AG04449 (cell line): ENCODE measurements at regions not wholly inside any gene's neighbourhood (a gene's known extent, or its start where the extent isn't known, plus 50 kb on each side); places are given as distances from the start of the nearest gene placed in this dataset.

Experiments
- CTCF ChIA-PET: fragments of 350-600 bp; formaldehyde crosslinking; extraction: SDS; loops from one replicate; lab custom pipeline; 2021; ENCODE audit warnings: antibody characterized with exemption; lab: Yijun Ruan, JAX
- POLR2A ChIA-PET: fragments of 400-600, 350-600 bp; formaldehyde crosslinking; extraction: SDS; loops from one replicate; lab custom pipeline; 2020; ENCODE audit warnings: antibody characterized with exemption, inconsistent platforms; lab: Yijun Ruan, JAX
- DNase-seq: peaks from one replicate; pipeline ENCODE4 v3.0.0-alpha.2; 2010; ENCODE audit warnings: low read depth, low spot score
- H3K4me3 ChIP-seq: 2 replicates; pipeline ENCODE4 v1.5.1; 2011; ENCODE audit warnings: low read depth, mild to moderate bottlenecking, control low read depth, low read length
- CTCF ChIP-seq: IDR thresholded peaks from one replicate; pipeline ENCODE4 v1.5.1; 2011; ENCODE audit warnings: mild to moderate bottlenecking, moderate library complexity, low read length, control low read depth, inconsistent platforms; ENCODE audit not compliant: insufficient read depth; ENCODE audit errors: missing control alignments

DNA sequence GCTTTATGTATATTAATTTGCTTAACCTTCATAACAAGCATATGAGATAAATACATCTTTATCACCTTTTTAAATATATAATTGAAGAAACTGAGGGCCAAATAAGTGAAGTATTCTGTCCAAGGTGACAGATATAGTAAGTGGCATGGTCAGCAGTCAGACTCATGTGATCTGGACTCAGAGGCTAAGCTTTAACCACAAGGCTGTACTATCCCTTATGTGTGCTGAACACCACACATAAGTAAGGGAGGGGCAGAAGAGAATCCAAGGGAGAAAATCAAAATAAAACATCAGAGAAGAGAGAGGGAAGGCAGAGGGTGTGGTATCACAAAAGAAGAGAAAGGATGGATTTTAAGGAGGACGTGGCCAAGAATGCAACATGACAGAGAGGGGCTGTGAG, 348.4 kb downstream of the EFNB2 start:
- no peak for DNase-seq
- POLR2A ChIA-PET: interaction anchor here (0.6 kb wide), 1 partner anchor 267 kb away, joined by 3 read pairs; no protein-coding TSS in a partner anchor
- H3K4me3 ChIP-seq: no peak overlapping the region
- no peak for TF ChIP-seq CTCF
- CTCF ChIA-PET: no interaction called here

DNA sequence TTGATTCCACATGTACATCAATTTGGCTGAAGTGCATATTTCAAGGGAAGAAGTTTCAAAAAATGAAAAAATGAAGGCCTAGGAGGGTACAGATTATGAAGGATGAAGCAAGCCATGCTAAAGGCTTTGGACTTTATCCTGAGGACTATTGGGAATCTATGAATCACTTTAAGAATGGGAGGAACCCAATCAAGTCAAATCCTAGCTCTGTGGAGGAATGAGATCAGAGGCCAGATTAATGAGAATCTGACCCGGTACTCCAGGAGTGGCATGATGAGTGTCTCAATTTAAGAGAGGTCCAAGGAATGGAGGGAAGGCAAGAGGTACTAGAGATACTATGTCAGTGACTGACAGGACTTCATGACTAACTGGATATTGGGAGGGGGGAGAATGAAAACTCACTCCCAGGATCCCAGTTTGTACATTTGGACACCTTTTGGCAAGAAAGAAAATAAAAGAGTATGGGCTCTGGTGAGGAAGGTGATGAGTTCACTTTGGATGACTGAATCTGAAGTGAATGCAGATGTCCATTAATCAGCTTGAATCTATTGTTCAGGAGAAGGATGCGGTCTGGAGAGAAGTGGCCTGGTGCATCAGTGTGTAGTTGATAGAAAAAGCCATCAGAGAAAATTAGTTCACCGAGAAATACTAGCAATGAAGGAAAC, 349.0 kb downstream of the EFNB2 start:
- no peak for DNase-seq
- CTCF ChIA-PET: no interaction called here
- POLR2A ChIA-PET: interaction anchor here (0.6 kb wide), 1 partner anchor 267 kb away, joined by 3 read pairs; no protein-coding TSS in a partner anchor
- no peak overlapping the region for H3K4me3 ChIP-seq
- no peak for TF ChIP-seq CTCF

DNA sequence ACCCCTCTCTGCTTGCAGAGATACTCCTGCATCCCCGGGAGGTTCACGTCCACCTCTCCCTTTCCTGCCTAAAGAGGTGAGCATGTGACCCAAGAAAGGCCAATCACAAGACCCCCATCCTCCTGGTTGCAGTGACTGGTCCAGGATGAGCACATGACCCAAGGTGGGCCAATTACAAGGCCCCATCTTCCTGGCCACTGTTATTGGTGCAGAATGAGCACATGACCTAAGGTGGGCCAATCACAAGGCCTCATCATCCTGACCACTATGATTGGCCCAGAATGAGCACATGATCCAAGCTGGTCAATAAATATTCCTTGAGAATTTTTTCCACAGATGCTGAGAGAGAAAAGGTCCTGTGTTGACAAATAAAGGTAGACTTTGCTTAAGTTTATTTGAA, 350.7 kb downstream of the EFNB2 start:
- H3K4me3 ChIP-seq: no peak overlapping the region
- no peak for TF ChIP-seq CTCF
- ChIA-PET POLR2A (no interaction called here), CTCF (no interaction called here)
- no peak for DNase-seq

DNA sequence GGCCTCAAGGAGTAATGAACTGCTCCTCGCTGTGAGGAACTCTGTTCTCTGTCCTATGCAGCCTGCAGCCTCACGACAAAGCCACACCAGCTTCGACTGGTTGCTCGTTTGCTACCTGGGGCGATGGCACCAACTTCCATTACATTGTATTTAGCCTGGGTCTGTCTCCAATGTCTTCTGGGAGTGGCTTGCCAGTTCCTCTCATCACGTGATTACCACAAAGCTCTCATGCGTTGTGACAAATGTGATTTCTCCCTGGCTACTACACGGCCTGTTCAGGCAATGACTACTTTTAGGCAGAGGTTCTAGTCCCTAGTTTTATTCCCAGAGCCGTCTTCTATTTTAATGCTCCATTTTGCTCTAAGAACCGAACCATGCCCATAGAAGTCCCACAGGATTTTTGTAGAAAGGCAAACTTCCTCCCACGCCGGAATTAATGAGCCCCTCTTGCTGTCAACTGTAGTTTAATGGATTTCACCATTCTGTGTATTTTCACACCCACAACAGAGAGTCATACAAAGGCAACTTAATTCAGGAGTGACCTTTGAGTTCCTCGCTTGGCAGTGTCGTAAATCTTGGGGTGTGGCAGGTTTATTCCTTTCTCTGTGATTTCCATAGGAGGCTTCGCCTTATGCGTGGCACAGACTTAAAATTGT, 351.9 kb downstream of the EFNB2 start:
- ChIA-PET CTCF (no interaction called here), POLR2A (no interaction called here)
- H3K4me3 ChIP-seq: no peak overlapping the region
- no peak for TF ChIP-seq CTCF
- no peak for DNase-seq

DNA sequence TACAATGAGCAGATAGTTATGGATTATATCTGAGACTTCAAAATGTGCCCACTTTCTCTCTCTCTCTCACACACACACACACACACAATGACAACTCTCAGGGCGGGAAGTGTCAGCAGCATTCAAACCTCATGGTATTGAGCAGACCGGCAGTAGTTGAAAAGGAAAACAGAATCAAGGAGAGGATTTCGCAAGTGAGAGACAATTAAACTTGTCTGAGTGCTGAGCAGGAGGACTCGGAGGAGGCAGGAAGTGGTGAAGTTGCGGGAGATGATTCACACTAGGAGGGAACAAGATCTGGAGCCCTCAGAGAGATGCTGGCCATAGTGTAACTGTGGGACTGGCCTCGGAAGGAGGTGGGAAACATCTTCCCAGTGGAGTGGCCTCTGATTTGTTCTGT, 353.1 kb downstream of the EFNB2 start:
- ChIA-PET POLR2A (no interaction called here), CTCF (no interaction called here)
- TF ChIP-seq CTCF: no peak
- DNase-seq: peak; percentile 78
- H3K4me3 ChIP-seq: no peak overlapping the region; the same call in 1 of the 2 replicates

GRCh38 chr13:106178816-106179215, 356.6 kb downstream of the EFNB2 start:
- H3K4me3 ChIP-seq: no peak overlapping the region
- no peak for TF ChIP-seq CTCF
- ChIA-PET POLR2A (no interaction called here), CTCF (no interaction called here)
- no peak for DNase-seq
